Glutamatergic neuron (in vitro differentiated cells): ENCODE measurements at regions not wholly inside any gene's neighbourhood (a gene's known extent, or its start where the extent isn't known, plus 50 kb on each side); places are given as distances from the start of the nearest gene placed in this dataset.

Source experiments
- DNase-seq: peaks from one replicate; pipeline ENCODE4 v3.0.0; 2022
- H3K27ac Mint-ChIP-seq: one replicate; pipeline ENCODE4 v1.8.0; 2020; ENCODE audit warnings: mild to moderate bottlenecking, mixed read lengths, inconsistent platforms; ENCODE audit not compliant: unreplicated experiment
- H3K27me3 Mint-ChIP-seq: one replicate; pipeline ENCODE4 v1.8.0; 2020; ENCODE audit warnings: mild to moderate bottlenecking, moderate library complexity, mixed read lengths, inconsistent platforms; ENCODE audit not compliant: unreplicated experiment
- H3K36me3 Mint-ChIP-seq: one replicate; pipeline ENCODE4 v1.8.0; 2020; ENCODE audit warnings: mild to moderate bottlenecking, mixed read lengths, inconsistent platforms; ENCODE audit not compliant: unreplicated experiment
- H3K4me1 Mint-ChIP-seq: one replicate; pipeline ENCODE4 v1.8.0; 2020; ENCODE audit warnings: mild to moderate bottlenecking, low read depth, mixed read lengths, inconsistent platforms; ENCODE audit not compliant: unreplicated experiment
- H3K4me3 Mint-ChIP-seq: one replicate; pipeline ENCODE4 v1.8.0; 2020; ENCODE audit warnings: mild to moderate bottlenecking, mixed read lengths, inconsistent platforms; ENCODE audit not compliant: unreplicated experiment
- H3K9me3 Mint-ChIP-seq: one replicate; pipeline ENCODE4 v1.8.0; 2020; ENCODE audit warnings: mild to moderate bottlenecking, moderate library complexity, mixed read lengths, inconsistent platforms; ENCODE audit not compliant: unreplicated experiment
- TF ChIP-seq, protein P1 (sequence below): fragments of 200-600 bp; sonication (generic); IDR thresholded peaks from one replicate; pipeline ENCODE4 v1.5.0; 2021; ENCODE audit not compliant: partially characterized antibody, unreplicated experiment

DNA sequence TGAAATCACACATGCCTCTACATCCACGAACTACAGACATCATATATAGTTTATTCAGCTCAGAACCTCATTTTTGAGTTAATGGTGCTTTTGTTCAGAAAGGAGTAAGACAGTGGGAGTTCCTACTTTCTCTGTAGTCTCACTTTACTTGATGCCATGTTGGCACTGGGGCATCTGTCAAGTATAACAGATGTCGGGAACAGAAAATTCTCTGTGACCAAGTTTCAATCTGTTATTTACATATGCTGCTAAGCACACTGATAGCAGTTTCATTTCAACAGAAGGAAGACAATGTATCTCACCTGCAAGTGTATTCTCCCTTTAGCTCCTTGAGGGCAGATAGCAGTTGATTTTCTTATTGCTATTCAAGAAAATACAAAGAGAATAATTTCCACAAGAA, 774.1 kb downstream of the METTL4 start:
- H3K27me3 Mint-ChIP-seq, result peaks cover 4% of the 10 kb centered on the region
- DNase-seq, result no peak
- H3K9me3 Mint-ChIP-seq, result peaks cover 8% of the 10 kb centered on the region
- H3K27ac Mint-ChIP-seq, result peak overlapping the region; percentile 43
- H3K4me3 Mint-ChIP-seq, result peak overlapping the region; percentile 20
- no peaks in the 10 kb centered on the region for H3K36me3 Mint-ChIP-seq
- H3K4me1 Mint-ChIP-seq, result peaks cover 13% of the 10 kb centered on the region
- TF ChIP-seq, protein P1, sequence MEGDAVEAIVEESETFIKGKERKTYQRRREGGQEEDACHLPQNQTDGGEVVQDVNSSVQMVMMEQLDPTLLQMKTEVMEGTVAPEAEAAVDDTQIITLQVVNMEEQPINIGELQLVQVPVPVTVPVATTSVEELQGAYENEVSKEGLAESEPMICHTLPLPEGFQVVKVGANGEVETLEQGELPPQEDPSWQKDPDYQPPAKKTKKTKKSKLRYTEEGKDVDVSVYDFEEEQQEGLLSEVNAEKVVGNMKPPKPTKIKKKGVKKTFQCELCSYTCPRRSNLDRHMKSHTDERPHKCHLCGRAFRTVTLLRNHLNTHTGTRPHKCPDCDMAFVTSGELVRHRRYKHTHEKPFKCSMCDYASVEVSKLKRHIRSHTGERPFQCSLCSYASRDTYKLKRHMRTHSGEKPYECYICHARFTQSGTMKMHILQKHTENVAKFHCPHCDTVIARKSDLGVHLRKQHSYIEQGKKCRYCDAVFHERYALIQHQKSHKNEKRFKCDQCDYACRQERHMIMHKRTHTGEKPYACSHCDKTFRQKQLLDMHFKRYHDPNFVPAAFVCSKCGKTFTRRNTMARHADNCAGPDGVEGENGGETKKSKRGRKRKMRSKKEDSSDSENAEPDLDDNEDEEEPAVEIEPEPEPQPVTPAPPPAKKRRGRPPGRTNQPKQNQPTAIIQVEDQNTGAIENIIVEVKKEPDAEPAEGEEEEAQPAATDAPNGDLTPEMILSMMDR, result no peak

DNA sequence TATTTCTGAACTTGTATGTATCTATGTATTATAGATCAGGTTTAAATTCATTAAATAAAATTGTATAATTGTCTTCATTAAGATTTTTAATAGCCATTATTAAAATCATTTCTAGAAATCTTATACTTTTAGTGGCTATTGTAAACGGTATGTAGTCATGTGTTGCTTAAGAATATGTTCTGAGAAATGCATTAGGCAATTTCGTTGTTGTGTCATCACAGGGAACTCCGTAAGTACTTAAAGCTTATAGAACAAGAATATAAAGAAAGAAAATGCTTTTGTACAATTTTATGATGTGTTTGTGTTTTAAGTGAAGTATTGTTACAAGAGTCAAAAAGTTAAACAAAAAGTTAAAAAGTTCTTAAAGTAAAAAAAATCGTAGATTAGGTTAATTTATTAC, 765.8 kb downstream of the METTL4 start:
- no peaks in the 10 kb centered on the region for H3K36me3 Mint-ChIP-seq
- H3K4me1 Mint-ChIP-seq, result peaks cover 2% of the 10 kb centered on the region
- H3K4me3 Mint-ChIP-seq, result no peak overlapping the region
- H3K9me3 Mint-ChIP-seq, result peaks cover 2% of the 10 kb centered on the region
- no peak overlapping the region for H3K27ac Mint-ChIP-seq
- H3K27me3 Mint-ChIP-seq, result no peaks in the 10 kb centered on the region
- TF ChIP-seq, protein P1, result no peak
- DNase-seq, result no peak

DNA sequence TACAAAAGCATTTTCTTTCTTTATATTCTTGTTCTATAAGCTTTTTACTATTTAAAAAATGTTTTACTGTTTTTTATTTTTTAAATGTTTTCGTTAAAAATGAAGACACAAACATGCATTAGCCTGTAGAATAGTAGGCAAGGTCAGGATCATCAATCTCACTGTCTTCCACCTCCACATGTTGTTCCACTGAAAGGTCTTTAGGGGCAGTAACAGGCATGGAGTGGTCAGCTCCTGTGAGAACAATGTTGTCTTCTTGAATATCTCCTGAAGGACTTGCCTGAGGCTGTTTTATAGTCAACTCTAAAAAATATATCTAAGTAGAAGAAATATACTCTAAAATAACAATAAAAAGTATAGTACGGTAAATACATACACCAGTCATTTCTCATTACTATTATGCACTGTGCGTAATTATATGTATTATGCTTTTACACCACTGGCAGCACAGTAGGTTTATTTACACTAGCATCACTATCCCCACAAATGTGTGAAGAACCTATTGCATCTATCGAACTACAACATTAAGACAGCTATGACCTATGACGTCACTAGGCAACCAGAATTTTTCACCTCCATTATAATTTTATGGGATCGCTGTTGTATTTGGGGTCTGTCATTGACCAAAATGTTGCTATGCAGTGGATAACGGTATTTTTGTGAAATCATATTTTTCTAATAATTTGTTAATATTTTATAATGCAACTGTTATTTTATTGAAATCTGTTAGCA, 764.3 kb downstream of the METTL4 start:
- Mint-ChIP-seq H3K4me3 (no peak overlapping the region), H3K36me3 (peaks cover 7% of the 10 kb centered on the region), H3K27me3 (no peaks in the 10 kb centered on the region), H3K9me3 (peaks cover 2% of the 10 kb centered on the region), H3K27ac (no peak overlapping the region), H3K4me1 (peaks cover 2% of the 10 kb centered on the region)
- TF ChIP-seq, protein P1, result no peak
- no peak for DNase-seq

DNA sequence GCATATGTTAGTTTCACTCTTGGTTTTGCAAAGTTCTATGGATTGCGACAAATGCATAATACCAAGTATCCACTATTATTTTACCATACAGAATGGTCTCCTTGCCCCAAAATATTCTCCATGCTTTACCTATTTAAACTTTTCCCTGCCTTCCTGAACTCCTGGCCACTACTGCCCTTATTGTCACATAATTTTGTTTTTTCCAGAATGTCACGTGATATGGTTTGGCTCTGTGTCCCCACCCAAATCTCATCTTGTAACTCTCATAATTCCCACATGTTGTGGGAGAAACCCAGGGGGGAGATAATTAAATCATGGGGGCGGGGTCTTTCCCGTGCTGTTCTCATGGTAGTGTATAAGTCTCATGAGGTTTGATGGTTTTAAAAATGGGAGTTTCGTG, 760.0 kb downstream of the METTL4 start:
- no peaks in the 10 kb centered on the region for H3K4me1 Mint-ChIP-seq
- peaks cover 2% of the 10 kb centered on the region for H3K9me3 Mint-ChIP-seq
- peaks cover 7% of the 10 kb centered on the region for H3K36me3 Mint-ChIP-seq

DNA sequence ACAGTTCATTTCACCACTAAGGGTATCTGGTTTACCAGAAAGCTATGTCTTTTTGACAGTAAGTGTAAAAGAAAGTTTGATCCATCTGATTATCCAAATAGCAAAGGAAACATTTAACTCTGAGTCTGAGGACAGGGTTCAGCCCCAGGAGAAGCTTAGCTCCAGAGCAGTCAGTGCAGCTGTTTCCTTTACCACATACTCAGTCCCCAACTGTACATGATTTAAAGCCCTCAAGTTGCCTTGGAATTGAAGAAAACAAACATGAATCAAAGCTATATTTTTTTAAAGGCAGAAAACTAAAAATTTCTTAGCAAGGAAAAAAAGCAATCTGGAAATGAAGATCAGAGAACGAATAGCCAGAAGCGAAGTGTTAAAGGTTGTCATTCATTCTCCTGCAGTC, 746.0 kb downstream of the METTL4 start:
- H3K27me3 Mint-ChIP-seq, result no peaks in the 10 kb centered on the region
- TF ChIP-seq, protein P1, result no peak
- H3K36me3 Mint-ChIP-seq, result no peaks in the 10 kb centered on the region
- H3K27ac Mint-ChIP-seq, result no peak overlapping the region
- no peak for DNase-seq
- no peaks in the 10 kb centered on the region for H3K9me3 Mint-ChIP-seq
- H3K4me1 Mint-ChIP-seq, result no peaks in the 10 kb centered on the region
- H3K4me3 Mint-ChIP-seq, result no peak overlapping the region

More for the DNA sequence above, 760.0 kb downstream of the METTL4 start:
- Mint-ChIP-seq H3K27ac (no peak overlapping the region), H3K27me3 (no peaks in the 10 kb centered on the region), H3K4me3 (no peak overlapping the region)
- no peak for DNase-seq
- TF ChIP-seq, protein P1, result no peak
